A673 (cell line): ENCODE measurements at regions not wholly inside any gene's neighbourhood (a gene's known extent, or its start where the extent isn't known, plus 50 kb on each side); places are given as distances from the start of the nearest gene placed in this dataset.

Experiments
- BruUV-seq: library from RNA; stranded (reverse); fragments of 400-500 nt; replicated peaks from 2 replicates; lab custom pipeline; 2021; lab: Mats Ljungman, UMichigan
- CTCF ChIA-PET: fragments of 300-600 bp; sonication (Branson Sonifier 250); formaldehyde crosslinking; loops from one replicate; lab custom pipeline; 2022; ENCODE audit warnings: antibody characterized with exemption; lab: Charles Lee
- POLR2A ChIA-PET: fragments of 300-600 bp; sonication (Branson Sonifier 250); formaldehyde crosslinking; loops from one replicate; lab custom pipeline; 2022; ENCODE audit warnings: antibody characterized with exemption; ENCODE audit not compliant: low non-redundant PET; lab: Charles Lee
- DNase-seq: peaks from one replicate; pipeline ENCODE4 v3.0.0-alpha.2; 2015; ENCODE audit warnings: low spot score
- H3K27ac ChIP-seq: fragments of 200-600 bp; sonication (generic); 2 replicates; pipeline ENCODE4 v1.5.1; 2016; ENCODE audit warnings: mixed run types, low read depth, mild to moderate bottlenecking, mixed read lengths, antibody characterized with exemption, low read length; ENCODE audit not compliant: poor library complexity, severe bottlenecking
- H3K27me3 ChIP-seq: fragments of 200-600 bp; sonication (generic); replicated peaks from 2 replicates; pipeline ENCODE4 v1.6.1; 2017; ENCODE audit warnings: mixed run types, low read depth, mild to moderate bottlenecking, mixed read lengths, antibody characterized with exemption, low read length; ENCODE audit not compliant: insufficient read depth, poor library complexity
- H3K36me3 ChIP-seq: fragments of 200-600 bp; sonication (generic); 2 replicates; pipeline ENCODE4 v1.6.1; 2016; ENCODE audit warnings: mixed run types, mild to moderate bottlenecking, mixed read lengths, antibody characterized with exemption, low read length; ENCODE audit not compliant: insufficient read depth, poor library complexity, severe bottlenecking
- H3K4me1 ChIP-seq: fragments of 200-600 bp; sonication (generic); 2 replicates; pipeline ENCODE4 v1.6.1; 2017; ENCODE audit warnings: mixed run types, mild to moderate bottlenecking, mixed read lengths, antibody characterized with exemption, low read length; ENCODE audit not compliant: insufficient read depth, poor library complexity, severe bottlenecking
- H3K4me3 ChIP-seq: fragments of 200-600 bp; sonication (generic); 2 replicates; pipeline ENCODE4 v1.5.1; 2016; ENCODE audit warnings: low read depth, mixed run types, mild to moderate bottlenecking, mixed read lengths, low read length; ENCODE audit not compliant: poor library complexity, severe bottlenecking
- H3K9me3 ChIP-seq: fragments of 200-600 bp; sonication (generic); 2 replicates; pipeline ENCODE4 v1.6.1; 2016; ENCODE audit warnings: mixed run types, low read depth, mild to moderate bottlenecking, mixed read lengths, antibody characterized with exemption, low read length; ENCODE audit not compliant: poor library complexity, severe bottlenecking
- EZH2 ChIP-seq: fragments of 200-600 bp; sonication (generic); IDR thresholded peaks from 2 replicates; pipeline ENCODE4 v1.6.1; 2017; ENCODE audit warnings: borderline replicate concordance, low read depth, mild to moderate bottlenecking, mixed read lengths, antibody characterized with exemption, low read length; ENCODE audit not compliant: poor library complexity, severe bottlenecking
- intact Hi-C: fragments of 100-400 bp; cut with micrococcal nuclease; formaldehyde crosslinking; loops from one replicate; pipeline ENCODE4 v1.10.0; 2022; ENCODE audit not compliant: unreplicated experiment
- TF ChIP-seq, protein P1 (sequence below): fragments of 300-800, 200-600 bp; sonication (generic); conservative IDR thresholded peaks from 2 replicates; pipeline ENCODE4 v1.5.1; 2017; ENCODE audit warnings: low read depth, mild to moderate bottlenecking, antibody characterized with exemption, low read length, moderate library complexity, mixed read lengths

DNA sequence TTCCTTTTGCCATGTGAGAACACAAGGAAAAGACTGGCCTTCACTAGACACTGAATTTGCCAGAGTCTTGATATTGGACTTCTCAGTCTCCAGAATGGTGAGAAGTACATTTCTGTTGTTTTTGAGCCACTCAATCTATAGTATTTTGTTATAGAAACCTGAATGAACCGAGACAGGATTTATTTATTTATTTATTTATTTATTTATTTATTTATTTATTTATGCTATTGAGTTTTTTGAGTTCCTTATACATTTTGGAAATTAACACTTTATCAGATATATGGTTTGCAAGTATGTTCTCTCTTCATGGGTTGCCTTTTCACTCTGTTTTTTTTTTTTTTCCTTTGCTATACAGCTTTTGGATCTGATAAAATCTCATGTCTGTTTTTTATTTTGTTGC lies 319.0 kb upstream of the PCDH20 start:
- Histone ChIP-seq H3K27me3 (no peaks in the 10 kb centered on the region), H3K9me3 (no peaks in the 10 kb centered on the region), H3K4me3 (no peak overlapping the region), H3K36me3 (no peaks in the 10 kb centered on the region), H3K4me1 (no peaks in the 10 kb centered on the region), H3K27ac (no peak overlapping the region)
- intact Hi-C loops: no loop called here
- ChIA-PET POLR2A (no interaction called here), CTCF (no interaction called here)
- no peak for TF ChIP-seq EZH2
- TF ChIP-seq, protein P1, sequence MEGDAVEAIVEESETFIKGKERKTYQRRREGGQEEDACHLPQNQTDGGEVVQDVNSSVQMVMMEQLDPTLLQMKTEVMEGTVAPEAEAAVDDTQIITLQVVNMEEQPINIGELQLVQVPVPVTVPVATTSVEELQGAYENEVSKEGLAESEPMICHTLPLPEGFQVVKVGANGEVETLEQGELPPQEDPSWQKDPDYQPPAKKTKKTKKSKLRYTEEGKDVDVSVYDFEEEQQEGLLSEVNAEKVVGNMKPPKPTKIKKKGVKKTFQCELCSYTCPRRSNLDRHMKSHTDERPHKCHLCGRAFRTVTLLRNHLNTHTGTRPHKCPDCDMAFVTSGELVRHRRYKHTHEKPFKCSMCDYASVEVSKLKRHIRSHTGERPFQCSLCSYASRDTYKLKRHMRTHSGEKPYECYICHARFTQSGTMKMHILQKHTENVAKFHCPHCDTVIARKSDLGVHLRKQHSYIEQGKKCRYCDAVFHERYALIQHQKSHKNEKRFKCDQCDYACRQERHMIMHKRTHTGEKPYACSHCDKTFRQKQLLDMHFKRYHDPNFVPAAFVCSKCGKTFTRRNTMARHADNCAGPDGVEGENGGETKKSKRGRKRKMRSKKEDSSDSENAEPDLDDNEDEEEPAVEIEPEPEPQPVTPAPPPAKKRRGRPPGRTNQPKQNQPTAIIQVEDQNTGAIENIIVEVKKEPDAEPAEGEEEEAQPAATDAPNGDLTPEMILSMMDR: no peak
- no TSS peak for BruUV-seq
- no peak for DNase-seq

DNA sequence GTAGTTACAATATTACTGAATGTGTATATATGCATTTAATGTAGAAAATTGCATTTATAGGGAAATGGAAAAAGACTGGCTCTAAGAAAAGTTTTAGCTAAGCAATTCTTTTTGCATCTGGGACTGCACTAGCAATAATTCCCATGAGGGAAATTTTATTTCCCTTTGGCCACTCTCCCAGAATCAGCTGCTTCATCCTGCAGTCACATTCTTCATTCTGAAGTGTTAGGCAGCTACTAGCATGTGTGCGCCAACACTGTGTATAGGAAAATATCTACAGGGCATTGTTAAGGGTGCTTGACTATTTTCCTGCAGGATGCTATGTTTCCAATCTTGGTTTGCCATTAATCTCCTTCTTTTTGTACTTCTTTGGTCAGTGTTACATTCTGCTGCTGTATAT lies 312.8 kb upstream of the PCDH20 start:
- peaks cover 20% of the 10 kb centered on the region for H3K4me1 ChIP-seq
- ChIA-PET POLR2A (no interaction called here), CTCF (no interaction called here)
- H3K4me3 ChIP-seq: no peak overlapping the region
- intact Hi-C loops: no loop called here
- TF ChIP-seq EZH2: no peak
- TF ChIP-seq, protein P1: no peak
- no peaks in the 10 kb centered on the region for H3K27me3 ChIP-seq
- H3K36me3 ChIP-seq: no peaks in the 10 kb centered on the region
- DNase-seq: peak; percentile 89
- peak overlapping the region; percentile 38 for H3K27ac ChIP-seq
- BruUV-seq: no TSS peak
- no peaks in the 10 kb centered on the region for H3K9me3 ChIP-seq

DNA sequence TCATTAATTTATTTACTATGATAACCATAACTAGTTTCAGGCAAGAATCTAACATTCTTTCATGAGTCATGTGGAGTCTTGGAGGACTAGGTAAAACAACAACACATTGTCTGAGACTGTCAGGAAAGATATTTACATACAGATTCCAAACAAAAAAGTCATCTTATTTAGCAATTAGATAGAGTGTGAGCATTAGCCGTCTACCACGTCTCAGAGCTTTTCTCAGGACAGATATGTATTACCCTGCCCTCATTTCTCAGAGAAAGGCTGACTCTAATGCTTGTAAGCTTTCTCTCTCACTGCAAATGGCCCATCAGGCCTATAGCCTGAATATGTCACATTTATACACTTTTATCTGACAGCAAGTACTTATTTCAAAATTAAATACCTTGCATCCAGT lies 312.1 kb upstream of the PCDH20 start:
- Histone ChIP-seq H3K9me3 (no peaks in the 10 kb centered on the region), H3K36me3 (no peaks in the 10 kb centered on the region), H3K4me1 (peaks cover 20% of the 10 kb centered on the region), H3K27me3 (no peaks in the 10 kb centered on the region), H3K27ac (peak overlapping the region; percentile 38), H3K4me3 (no peak overlapping the region)
- no TSS peak for BruUV-seq
- CTCF ChIA-PET: no interaction called here
- DNase-seq: peak; percentile 30
- intact Hi-C loops: no loop called here
- no peak for TF ChIP-seq EZH2
- TF ChIP-seq, protein P1: no peak
- POLR2A ChIA-PET: no interaction called here
